Activated CD4-positive, alpha-beta T cell treated with anti-CD3 and anti-CD28 coated beads, Interleukin-2, amount 50 U/mL, for 16 hours (primary cell): ENCODE measurements at regions not wholly inside any gene's neighbourhood (a gene's known extent, or its start where the extent isn't known, plus 50 kb on each side); places are given as distances from the start of the nearest gene placed in this dataset.

Source experiments
- DNase-seq: peaks from one replicate; pipeline ENCODE4 v3.0.0-alpha.2; 2020

GRCh38 chr12:47306130-47306529, 226.4 kb upstream of the AMIGO2 start:
- DNase-seq: no peak

GRCh38 chr12:47305464-47305863, 225.7 kb upstream of the AMIGO2 start:
- DNase-seq: no peak

- DNase-seq: no peak
Observed at GRCh38 chr12:47303995-47304560, 224.3 kb upstream of the AMIGO2 start.

- no peak for DNase-seq
Observed at GRCh38 chr12:47303207-47303606, 223.4 kb upstream of the AMIGO2 start.

GRCh38 chr12:47302111-47302671, 222.4 kb upstream of the AMIGO2 start:
- DNase-seq: no peak

GRCh38 chr12:47299586-47299985, 219.8 kb upstream of the AMIGO2 start:
- no peak for DNase-seq

- no peak for DNase-seq
Observed at GRCh38 chr12:47297993-47298392, 218.2 kb upstream of the AMIGO2 start.

- DNase-seq: no peak
Observed at GRCh38 chr12:47296828-47297227, 217.1 kb upstream of the AMIGO2 start.

- DNase-seq: no peak
Observed at GRCh38 chr12:47293406-47293805, 213.6 kb upstream of the AMIGO2 start.

- DNase-seq: no peak
Observed at GRCh38 chr12:47286676-47287075, 206.9 kb upstream of the AMIGO2 start.
